Inflammatory macrophage treated with lipopolysaccharide for 1 hour (primary cell): ENCODE measurements at regions not wholly inside any gene's neighbourhood (a gene's known extent, or its start where the extent isn't known, plus 50 kb on each side); places are given as distances from the start of the nearest gene placed in this dataset.

Experiments
- DNase-seq, 2 donors: peaks; one replicate each; pipeline ENCODE4 v3.0.0-alpha.2; 2020 to 2022

DNA sequence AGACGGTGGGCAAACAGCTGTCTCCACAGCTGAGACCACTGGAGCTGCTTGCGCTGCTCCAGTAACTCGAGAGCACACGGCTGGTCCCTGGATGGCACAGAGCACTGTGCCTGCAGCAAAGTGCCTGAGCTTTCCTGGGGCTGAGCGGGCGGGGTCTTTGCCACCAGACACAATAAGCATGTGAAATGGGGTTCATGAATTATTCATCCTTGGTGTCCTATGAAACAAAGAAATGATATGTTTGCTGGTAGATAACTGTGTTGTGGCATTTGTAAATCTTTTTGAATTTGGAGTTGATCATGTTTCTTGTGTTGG lies 151.7 kb upstream of the MPDZ start:
- no peak for DNase-seq

DNA sequence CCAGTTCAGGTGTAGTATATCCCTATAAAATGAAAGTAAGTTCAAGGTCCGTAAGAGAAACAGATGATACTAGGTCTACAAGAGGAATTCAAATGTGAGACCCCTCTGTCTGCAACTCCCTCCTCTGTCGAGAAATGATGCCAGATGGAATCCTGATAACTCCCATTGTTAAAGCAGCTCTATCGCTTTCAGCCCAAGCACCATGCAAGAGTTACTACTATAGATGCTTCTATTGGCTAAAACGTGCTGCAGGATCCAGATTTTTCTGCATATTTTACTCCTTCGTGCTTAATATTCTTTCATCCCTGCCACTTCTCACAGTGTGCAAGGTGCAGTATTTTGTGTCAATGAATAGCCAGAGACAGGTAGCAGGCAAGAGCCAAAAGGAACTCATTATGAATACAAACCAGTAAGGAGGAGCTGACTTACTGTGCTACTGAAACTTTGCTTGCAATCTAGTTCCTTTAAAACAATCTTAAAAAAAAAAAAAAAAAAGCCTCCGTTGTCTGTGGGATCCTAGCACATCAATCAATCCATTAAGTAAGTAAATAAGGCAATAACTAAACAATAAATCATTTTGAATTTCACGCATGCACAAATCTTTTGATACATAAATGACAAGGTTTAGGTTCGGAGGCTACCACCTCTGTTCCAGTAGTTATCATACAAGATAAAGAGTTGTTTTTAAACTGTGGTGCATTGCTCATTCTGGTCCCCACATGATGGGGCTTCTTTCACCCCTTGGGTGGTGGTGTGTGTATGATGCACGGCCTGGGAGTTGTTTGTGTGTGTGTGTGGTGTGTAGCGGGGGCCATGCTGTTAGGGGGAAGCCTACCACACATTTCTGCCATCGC lies 151.1 kb upstream of the MPDZ start:
- DNase-seq: no peak

DNA sequence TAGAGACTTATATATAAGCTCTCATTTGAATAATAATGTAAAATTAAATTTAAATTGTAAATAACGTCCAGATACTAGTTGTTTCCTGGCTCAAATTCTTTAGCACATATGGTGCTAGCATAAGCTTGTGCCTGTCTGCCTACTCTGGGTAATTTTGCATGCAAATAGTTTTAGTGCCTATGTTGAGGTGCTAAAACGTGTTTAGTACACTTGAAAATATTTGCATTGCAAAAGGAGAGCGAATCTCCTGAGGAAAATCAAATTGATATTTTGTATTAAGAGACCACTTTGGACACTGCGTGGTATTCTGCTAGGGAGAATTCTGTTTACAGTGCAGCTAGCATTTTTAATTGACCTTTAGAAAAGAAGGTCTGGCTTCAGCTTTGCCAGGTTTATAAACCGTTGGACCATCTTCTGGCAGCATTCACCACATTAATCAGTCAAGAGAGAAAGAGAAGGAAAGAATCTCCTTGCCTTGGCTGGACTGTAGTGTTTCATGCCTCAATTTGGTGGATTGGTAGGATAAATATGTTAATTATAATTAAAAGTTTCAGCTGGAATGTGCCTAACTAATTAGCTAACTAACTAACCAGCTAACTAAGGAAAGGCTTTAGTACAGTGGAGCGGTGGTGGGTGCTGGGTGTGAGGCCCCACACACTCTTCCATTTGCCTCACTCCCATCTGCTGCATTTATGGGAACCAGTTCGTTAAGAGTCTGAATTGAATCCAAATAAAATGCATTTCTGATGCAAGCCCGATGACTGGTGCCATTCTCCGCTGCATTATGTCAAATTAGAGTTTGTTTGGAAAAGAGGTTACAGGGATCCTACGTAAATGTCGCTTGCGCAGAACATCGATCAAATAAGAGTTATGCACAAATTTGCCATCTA lies 150.1 kb upstream of the MPDZ start:
- DNase-seq: no peak

DNA sequence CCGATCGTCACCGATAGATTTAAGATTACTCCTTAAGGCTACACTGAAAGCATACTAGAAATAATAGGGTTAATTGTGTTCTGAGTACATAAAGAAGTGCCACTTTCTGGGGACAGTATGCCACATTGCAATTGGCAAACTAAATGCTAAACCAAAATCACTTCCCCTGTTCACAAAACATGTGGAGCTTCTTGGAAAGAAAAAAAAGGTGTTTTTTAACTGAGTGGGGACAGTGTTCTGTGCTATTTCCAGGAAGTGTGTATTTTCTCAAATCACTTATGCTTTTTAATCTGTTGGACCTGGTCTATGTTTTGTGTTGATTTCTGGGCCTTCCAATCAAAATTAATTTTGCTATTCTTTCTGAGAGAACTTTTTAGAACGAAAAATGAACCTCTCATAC lies 149.3 kb upstream of the MPDZ start:
- no peak for DNase-seq

DNA sequence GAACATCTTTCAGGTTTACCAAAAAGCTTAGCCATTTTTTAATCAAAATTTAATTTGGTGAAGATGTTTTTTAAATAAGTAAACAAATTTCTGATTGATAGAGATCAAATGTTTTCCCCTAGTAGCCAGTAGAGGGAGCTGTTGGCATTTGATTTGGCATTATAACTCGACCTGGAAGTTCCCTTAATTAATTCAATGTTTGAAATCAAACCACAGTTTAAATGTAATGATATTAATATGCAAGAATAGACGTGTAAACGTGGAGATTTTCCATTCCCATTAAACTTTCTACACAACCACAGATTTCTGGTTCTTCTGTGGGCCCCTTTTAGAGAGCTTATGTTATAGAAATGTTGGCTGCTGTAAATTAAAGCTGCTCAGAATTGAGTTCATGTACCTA lies 148.1 kb upstream of the MPDZ start:
- DNase-seq: peak; percentile 16 to 40

DNA sequence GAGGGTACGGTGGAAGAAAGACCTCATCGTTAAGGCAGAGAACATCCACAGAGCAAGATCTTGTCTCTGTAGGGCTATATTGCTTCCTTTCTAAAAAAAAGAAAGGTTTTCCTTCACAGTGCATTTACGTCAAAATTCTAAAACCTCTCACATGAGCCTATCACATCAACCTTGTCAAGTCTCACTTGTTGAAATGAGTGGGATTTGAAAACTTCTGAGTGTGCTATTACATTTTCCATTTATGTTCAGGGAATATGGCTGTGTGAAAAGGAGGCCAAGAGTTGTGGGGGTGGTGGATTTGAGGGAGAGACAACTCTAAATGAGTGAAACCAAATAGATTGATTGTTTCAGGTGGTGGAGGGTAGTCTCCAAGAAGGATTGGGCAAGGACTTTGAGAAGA lies 147.1 kb upstream of the MPDZ start:
- no peak for DNase-seq

DNA sequence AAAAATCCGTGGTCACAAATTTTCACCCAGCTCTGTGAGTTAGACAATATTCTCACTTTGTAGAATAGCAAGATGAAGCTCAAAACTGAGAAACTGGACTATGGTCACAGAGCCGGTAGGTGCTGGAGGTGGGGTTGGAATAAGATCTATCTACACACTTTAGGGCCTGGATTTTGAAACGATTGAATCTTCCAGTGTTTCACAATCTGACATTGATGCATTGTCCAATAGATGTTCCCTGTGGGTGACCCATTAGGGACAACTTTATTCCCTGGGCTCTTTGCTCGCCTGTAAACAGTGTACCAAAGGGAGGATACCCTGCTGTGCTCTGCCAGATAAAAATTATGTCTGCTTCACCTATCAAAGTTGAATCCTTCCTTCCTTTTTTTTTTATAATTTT lies 145.4 kb upstream of the MPDZ start:
- no peak for DNase-seq

DNA sequence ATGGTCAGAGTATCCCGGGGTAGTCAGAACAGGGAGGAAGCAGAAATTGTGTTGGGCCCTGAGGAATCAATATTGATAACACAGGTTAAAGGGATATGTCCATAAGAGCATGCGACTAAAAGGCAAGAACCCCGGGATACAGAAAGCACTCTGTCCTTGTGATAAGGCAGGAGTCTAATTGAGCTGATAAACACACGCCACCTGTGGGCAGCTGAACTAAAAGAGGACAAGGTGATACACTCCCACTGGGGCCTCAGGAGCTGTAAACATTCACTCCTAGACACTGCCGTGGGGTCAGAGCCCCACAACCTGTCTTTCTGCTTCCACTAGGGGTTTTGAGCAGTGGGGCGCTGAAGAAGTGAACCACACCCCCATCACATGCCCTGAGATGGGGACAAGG lies 144.7 kb upstream of the MPDZ start:
- no peak for DNase-seq

DNA sequence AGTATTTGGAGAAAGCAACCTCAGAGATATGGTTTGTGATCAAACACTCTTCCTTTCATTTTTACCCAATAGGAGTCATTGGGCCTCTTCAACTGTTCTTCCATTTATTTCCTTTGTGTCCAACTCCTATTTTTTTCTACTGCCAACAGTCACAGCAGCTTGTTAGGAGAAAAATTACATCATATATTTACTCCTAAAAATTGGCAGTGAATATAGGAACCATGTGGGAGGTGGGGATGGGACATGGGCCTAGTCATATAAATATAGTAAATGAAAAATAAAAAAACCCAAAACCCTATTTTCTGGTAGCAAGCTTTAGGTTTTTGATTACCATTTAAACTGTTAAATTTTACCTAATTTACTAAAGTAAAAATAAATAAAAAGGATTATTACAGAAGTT lies 134.9 kb upstream of the MPDZ start:
- no peak for DNase-seq

DNA sequence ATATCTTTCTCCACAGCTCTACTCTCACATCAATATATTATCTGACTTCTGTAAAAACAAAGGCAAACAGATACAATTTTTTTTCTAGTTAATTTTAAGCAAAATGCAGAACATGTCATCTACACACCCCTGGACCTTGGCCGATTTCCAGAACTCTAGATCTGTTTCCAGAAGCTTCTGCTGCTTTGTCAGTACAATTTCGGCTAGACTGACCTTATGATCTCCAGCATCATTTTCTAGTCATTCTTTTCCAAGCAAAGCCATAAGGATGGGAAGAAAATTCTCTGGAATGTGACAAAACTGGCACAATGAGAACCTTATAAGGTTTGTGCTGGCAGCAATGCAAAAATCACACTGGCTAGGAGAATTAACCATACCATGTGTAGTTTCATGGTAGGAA lies 132.8 kb upstream of the MPDZ start:
- no peak for DNase-seq

DNA sequence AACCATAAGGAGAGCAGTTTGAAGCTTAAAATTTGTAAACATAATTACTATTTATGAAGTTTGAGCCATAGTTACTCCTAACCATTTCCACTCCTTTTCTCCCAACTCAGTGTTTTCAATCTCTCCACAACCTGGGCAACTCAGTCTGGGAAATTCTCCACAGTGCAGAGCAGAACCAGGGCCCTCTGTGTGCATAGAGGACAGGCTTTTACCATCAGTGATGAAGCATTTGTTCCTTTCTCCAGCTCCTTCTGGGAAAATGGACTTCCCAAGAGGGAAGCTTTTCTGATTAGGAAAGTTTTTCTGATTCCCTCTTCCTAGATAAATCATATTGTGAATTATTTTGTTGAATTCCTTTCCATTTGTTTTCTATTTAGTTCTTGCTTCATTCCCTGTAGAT lies 132.3 kb upstream of the MPDZ start:
- DNase-seq: no peak

DNA sequence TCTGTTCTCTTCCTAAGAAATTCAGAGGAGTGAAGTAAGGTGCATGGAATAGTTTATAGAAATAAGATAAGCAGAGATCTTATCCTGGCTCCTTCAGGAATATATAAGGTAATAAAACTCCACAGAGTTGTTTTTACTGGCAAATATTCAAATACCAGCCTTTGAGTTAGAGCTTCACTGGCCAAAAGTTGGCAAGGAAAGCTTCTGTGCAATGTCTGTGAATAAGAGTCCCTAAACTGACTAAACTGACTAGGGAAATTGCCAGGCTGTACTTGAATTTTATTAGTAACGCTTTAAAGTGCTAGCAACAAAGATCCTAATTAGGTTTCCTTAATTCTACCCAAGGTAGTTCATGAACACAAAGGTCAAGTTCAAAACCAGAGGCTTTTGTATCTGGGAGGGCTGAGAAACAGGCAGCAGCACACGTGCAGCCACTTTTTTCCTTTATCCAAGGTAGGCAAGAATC lies 131.1 kb upstream of the MPDZ start:
- no peak for DNase-seq

DNA sequence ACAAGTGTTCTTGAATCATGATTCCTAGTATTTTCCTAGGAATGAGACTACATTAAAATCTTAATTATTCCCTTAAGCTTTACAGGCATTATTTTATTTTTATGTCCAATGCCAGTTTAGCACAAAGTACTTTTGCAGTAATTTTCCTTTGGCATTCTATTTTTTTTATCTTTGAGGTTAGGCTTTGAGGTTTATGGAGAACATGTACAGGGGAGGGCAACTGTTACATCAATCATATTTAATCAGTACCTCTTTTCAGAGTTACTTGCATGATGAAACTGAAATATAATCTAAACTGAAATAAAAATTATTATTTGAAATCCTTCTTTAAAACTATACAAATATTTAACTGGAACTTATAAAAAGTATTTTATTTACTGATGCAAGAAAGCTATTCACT lies 118.2 kb upstream of the MPDZ start:
- DNase-seq: no peak

DNA sequence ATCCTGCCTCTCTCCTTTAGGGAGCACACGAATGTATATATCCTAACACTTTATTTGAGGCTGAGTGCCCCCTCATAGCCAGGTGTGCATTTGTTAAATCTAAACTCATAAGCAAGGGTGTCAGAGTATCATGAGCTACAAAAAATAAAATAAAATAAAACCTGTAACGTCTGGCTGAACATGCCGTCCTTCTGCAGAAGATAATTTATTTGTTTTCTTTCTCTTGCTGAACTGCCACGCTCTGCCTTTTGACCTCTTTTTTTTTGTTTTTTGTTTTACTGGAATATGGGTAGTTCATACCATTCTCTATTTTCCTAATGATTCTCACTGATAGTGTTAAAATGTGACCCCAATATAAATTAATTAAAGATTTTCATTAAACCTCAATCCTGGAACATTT lies 117.7 kb upstream of the MPDZ start:
- no peak for DNase-seq

DNA sequence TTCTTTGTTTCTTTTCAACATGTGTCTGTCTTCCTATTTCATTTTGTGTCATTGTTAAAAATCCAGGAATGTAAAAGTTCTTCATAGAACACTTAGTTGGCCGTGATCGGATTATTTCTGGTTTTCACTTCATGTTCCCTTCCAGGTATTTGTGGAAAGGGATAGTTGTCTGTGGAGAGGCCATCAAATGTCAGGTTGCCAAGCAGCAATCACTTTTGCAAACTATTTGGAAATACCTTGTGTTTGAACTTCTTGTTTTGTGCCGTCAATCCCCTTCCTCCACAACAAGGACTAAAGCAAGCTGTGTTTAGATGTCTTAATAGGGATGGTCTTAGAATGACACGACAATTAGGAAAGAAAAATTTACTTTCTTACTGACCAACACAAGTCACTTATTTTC lies 116.9 kb upstream of the MPDZ start:
- DNase-seq: no peak

DNA sequence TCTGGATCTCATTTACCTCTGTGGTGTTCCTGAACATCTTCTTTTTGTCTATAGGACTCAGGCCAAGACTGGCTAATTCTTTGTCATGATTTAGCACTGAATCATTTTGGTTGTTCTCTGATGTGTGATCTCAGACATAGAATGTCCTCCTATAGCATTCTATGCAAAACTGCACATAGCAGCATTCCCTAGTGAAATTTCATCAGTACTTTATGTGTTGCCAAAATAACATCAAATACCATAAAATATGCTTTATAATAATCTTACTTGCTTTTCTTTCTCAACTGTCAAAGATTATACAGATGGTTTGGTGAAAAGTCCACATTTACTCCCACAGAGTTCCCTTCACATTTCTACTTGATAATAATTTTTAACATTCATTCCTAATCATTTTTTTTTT lies 115.7 kb upstream of the MPDZ start:
- DNase-seq: no peak

DNA sequence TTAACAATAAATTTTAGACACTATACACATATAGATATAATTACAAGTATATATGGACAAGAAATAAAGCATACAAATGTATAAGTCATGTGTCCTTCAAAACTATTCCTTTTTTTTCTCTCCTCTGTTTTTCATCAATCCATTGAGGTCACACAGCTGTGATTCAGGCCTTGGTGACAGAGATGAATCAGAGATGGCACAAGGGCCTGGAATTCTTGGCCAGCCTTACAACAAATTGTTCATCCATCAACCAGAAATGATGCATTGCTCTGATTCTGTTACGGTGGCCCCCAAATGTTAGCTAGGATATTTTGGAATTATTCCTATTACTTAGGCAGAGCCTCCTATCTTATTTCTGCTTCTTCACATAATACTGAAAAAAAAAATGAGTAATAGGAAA lies 108.7 kb upstream of the MPDZ start:
- no peak for DNase-seq

DNA sequence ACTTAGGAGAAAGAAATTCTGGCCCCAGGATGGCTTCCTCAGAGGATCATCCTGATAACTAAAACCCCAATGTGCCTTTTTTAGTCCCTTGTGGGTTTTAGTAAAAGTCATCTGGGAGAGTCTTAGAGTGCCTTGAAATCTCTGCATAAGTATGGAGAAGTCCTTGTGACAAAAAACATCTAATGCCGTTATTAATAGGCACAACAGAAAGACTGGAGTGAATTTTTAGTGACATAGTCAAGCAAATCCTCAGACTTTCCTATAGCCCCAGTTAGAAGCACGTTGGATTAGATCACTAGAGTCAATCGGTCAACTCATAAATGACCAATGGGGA lies 108.2 kb upstream of the MPDZ start:
- no peak for DNase-seq

DNA sequence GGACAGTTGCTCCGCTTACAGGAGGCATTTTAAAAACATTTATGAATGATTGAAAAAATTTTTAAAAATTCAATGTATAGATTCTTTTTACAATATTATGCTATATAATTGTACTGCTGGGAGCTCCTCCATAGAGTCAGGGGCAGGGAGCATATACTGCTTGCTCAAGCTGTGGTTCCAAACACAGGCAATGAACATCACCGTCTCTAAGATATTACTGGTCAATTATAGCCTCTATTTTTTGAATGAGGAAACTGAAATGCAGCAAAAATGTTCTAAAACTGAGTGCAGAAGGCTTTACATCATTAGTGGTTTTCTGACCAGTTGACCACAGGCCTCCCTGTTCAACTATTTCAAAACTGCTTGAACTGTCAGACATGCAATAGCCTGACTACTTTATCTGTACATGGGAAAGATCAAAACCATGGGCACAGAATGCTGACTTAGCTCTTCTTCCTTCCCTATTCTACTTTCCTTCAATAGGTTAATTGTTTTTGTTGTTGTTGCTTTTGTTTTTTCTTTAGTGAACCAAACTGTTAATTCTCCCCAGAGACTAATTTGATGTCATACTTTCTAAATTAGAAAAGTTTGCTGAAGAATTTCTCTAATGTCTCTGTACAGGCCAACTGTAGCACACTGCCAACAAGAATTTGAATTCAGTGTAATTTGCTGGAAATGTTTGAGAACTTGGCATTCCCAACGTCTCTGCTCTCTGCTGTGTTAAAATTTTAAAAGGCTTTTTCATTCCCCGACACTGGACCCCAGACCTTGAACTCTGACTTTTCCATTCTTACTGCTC lies 107.6 kb upstream of the MPDZ start:
- DNase-seq: no peak

DNA sequence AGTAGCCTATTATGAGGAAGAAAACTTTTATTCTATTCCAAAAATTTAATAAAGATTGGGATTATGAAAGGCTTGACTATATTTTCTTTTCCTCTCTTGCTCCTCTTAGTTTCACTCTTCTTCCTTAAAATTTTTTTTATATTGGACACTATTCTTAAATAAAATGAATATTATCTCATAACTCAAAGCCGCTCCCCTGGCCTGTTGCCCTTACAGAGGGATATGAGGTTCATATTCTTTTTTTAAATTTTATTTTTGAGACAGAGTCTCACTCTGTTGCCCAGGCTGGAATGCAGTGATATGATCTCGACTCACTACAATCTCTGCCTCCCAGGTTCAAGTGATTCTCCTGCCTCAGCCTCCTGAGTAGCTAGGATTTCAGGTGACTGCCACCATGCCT lies 106.8 kb upstream of the MPDZ start:
- no peak for DNase-seq

DNA sequence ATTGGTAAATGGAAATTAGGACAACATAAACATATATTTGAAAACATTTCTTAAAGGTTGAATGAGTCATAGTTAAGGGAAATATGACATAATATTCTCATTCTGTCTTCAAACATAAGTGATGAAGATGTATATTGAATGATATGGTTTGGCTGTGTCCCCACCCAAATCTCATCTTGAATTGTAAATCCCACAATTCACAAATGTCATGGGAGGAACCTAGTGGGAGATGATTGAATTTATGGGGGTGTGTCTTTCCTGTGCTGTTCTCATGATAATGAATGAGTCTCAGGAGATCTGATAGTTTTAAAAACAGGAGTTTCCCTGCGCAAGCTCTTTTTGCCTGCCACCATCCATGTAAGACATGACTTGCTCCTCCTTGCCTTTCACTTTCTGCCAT lies 104.4 kb upstream of the MPDZ start:
- no peak for DNase-seq

DNA sequence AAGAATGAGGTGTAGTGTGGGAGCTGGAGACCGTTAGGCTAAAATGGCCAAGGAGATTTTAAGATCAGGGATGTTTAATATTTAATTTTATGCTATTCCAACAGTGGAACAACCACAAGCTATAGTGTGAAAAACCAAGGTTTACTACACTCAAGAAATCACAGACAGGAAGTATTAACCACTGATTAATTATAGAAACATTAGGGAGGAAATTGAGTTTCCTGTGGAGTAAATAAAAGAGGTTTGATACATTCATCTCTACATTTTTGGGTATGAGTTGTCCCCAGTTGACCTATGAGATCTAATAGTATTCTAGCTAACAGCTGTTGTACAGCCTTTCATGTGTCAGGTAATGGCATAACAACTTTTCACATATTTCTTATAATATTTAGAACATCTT lies 103.7 kb upstream of the MPDZ start:
- no peak for DNase-seq

DNA sequence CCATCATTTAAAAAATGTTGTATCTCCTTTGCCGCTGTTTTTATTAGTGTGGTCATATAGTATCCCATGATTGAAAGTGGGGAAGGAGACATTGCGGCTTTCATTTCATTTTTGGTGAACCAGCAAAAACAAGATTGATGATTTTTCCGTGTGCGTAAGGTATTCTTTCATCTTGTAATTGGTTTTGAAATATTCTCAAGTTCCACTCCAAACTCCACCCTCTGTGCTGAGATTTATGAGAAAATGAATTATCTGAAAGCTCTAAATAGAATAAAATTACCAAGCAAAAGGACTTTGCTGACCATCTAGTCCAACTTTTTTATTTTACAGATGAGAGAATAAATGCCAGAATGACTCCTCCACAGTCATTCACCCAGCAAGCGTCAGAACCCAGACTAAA lies 103.1 kb upstream of the MPDZ start:
- no peak for DNase-seq

DNA sequence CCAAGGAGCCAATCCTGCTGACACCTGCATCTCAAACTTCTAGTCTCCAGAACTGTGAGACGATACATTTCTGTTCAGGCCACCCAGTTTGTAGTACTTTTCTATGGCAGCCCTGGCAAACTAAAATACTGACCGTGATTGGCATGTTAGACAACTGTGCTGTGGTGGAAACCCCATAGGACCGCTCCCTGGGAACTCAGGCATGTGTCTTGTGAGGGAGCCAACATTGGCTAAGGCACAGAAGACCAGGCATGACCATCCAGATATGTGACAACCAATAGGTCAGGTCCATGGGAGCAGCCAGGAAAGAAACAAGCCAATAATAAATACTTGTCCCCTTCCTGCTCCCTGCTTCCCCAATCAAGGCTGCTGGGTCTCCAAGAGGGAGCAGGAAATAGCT lies 101.4 kb upstream of the MPDZ start:
- no peak for DNase-seq
